Prostate gland (tissue), 2 donors: ENCODE measurements at regions not wholly inside any gene's neighbourhood (a gene's known extent, or its start where the extent isn't known, plus 50 kb on each side); places are given as distances from the start of the nearest gene placed in this dataset.

ENCODE experiments used
- CTCF ChIP-seq, 4 experiments: fragments of 200-600 bp in 2 of 4; fragments of 450-650 bp in 2 of 4; sonication (generic) in 2 of 4; IDR thresholded peaks; 1 replicate in 3 of 4; 2 replicates in 1 of 4; pipeline ENCODE4 v1.5.1; 2016 to 2019; ENCODE audit warnings: antibody characterized with exemption in 4 of 4, mild to moderate bottlenecking in 2 of 4, moderate library complexity in 2 of 4
- POLR2A ChIP-seq: fragments of 450-650 bp; IDR thresholded peaks from one replicate; pipeline ENCODE4 v1.6.1; 2016; ENCODE audit warnings: antibody characterized with exemption, mild to moderate bottlenecking

GRCh38 chr16:87047221-87048037 lies 269.8 kb downstream of the C16orf95 start:
- TF ChIP-seq CTCF (IDR thresholded peaks at IDR 0.05) (no peak), POLR2A (no peak)
